ENCODE measurements at regions not wholly inside any gene's neighbourhood (a gene's known extent, or its start where the extent isn't known, plus 50 kb on each side); places are given as distances from the start of the nearest gene placed in this dataset.

DNA sequence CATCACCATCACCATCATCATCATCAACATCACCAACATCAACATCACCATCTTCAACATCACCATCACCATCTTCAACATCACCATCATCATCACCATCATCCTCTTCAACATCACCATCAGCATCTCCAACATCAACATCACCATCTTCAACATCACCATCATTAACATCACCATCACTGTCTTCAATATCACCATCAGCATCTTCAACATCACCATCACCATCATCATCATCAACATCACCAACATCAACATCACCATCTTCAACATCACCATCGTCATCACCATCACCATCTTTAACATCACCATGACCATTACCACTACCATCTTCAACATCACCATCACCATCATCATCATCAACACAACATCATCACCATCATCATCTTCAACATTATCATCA, 267.2 kb downstream of the SP3 start:
- H2BK12ac ChIP-seq (ENCODE audit: low read depth, low read length): no peak overlapping the region
- H3K18ac ChIP-seq (ENCODE audit: extremely low read depth, low read length): no peak overlapping the region
- no peak overlapping the region for H3K9ac ChIP-seq (replicated peaks in 1 of 4; ENCODE audit: extremely low read depth in 1 of 4, low read depth in 3 of 4, low read length in 3 of 4)
- ChIA-PET CTCF (ENCODE audit: partially characterized antibody) (no interaction called here), POLR2A (ENCODE audit: partially characterized antibody) (no interaction called here)
- no peak overlapping the region for H2BK120ac ChIP-seq (replicated peaks; ENCODE audit: low read depth, low read length)
- no peak overlapping the region for H3K14ac ChIP-seq (ENCODE audit: insufficient read length)
- peaks cover 8% of the 10 kb centered on the region for H3K23me2 ChIP-seq (ENCODE audit: low read depth, low read length)
- peak overlapping the region; percentile 95; the same call in 1 of the 2 replicates for H2AK5ac ChIP-seq (ENCODE audit: low read depth, low read length)
- no peaks in the 10 kb centered on the region for H3K79me1 ChIP-seq (ENCODE audit: low read depth, low read length)
- H2BK15ac ChIP-seq (ENCODE audit: low read length): no peak overlapping the region
- H3K4me1 ChIP-seq (replicated peaks in 1 of 4; ENCODE audit: control insufficient read depth in 3 of 4, insufficient read depth in 4 of 4, low read length in 3 of 4): no peaks in the 10 kb centered on the region
- H3K27me3 ChIP-seq (replicated peaks in 1 of 4; ENCODE audit: control insufficient read depth in 3 of 4, extremely low read depth in 1 of 4, insufficient read depth in 3 of 4, low read length in 3 of 4): no peaks in the 10 kb centered on the region
- no peak overlapping the region for H2AFZ ChIP-seq (ENCODE audit: low read length)
- peaks cover 0 to 9% (median 2%) of the 10 kb centered on the region in 4 experiments; a peak in 4 of 8 replicates for H3K36me3 ChIP-seq (ENCODE audit: control insufficient read depth in 2 of 4, insufficient read depth in 4 of 4, low read length in 3 of 4)
- H2BK5ac ChIP-seq (ENCODE audit: low read depth, low read length): no peak overlapping the region
- H4K20me1 ChIP-seq (replicated peaks in 1 of 2; ENCODE audit: control insufficient read depth in 1 of 2, insufficient read depth in 2 of 2, low read length in 2 of 2): peaks cover 0 to 6% of the 10 kb centered on the region in 2 experiments
- no peak overlapping the region for H4K91ac ChIP-seq (replicated peaks; ENCODE audit: insufficient read length, low read length)
- no peak for FAIRE-seq
- H3K4me2 ChIP-seq (ENCODE audit: insufficient read depth in 1 of 2, low read depth in 2 of 2, low read length in 2 of 2): no peak overlapping the region
- H2BK20ac ChIP-seq (ENCODE audit: low read length): no peak overlapping the region
- 95 to 100% methylated on average over 1 of the region's 1 CpG for WGBS, 2 experiments (ENCODE audit: extremely low coverage in 1 of 2, insufficient coverage in 1 of 2, insufficient read length in 1 of 2, insufficient replicate concordance in 2 of 2, low coverage in 1 of 2, low lambda C conversion rate in 2 of 2, missing lambda C conversion rate in 1 of 2)
- no peak overlapping the region for H4K8ac ChIP-seq (ENCODE audit: extremely low read depth, insufficient read depth, low read length)
- H3K4me3 ChIP-seq (ENCODE audit: extremely low read depth in 1 of 4, insufficient read depth in 2 of 4, low read depth in 3 of 4, low read length in 4 of 4): no peak overlapping the region
- H3K9me3 ChIP-seq (ENCODE audit: insufficient read depth in 2 of 2, low read depth in 1 of 2, low read length in 1 of 2): peaks cover 4 to 5% of the 10 kb centered on the region in 2 experiments; a peak in 2 of 4 replicates
- H4K5ac ChIP-seq (ENCODE audit: insufficient read length, low read depth, low read length): no peak overlapping the region
- no peaks in the 10 kb centered on the region; a peak in 1 of 4 replicates for H3K79me2 ChIP-seq (ENCODE audit: control insufficient read depth in 1 of 2, insufficient read depth in 2 of 2, low read length in 2 of 2)
- no peak overlapping the region for H3K27ac ChIP-seq (ENCODE audit: low read depth, low read length)
- no peak for DNase-seq (ENCODE audit: low read depth in 1 of 2, low spot score in 2 of 2)
- no peak overlapping the region for H3K4ac ChIP-seq (replicated peaks; ENCODE audit: insufficient read length, low read depth, low read length)
- H3K56ac ChIP-seq (replicated peaks; ENCODE audit: insufficient read length, low read depth, low read length): peak overlapping the region; percentile 90
- H3K23ac ChIP-seq (ENCODE audit: insufficient read length): no peak overlapping the region
- TF ChIP-seq RXRA (IDR thresholded peaks at IDR 0.05; ENCODE audit: insufficient read depth, low read depth, low read length) (no peak), POU5F1 (IDR thresholded peaks at IDR 0.05; ENCODE audit: low read depth, low read length) (no peak), RNF2 (IDR thresholded peaks at IDR 0.05; ENCODE audit: borderline replicate concordance, low read depth, low read length, missing control alignments, poor library complexity, severe bottlenecking) (no peak), KDM5A (IDR thresholded peaks at IDR 0.05; ENCODE audit: low read length) (no peak), BACH1 (IDR thresholded peaks at IDR 0.05; ENCODE audit: low read length) (no peak), RFX5 (IDR thresholded peaks at IDR 0.05; ENCODE audit: borderline replicate concordance, low read depth, low read length) (no peak), SIX5 (IDR thresholded peaks at IDR 0.05; ENCODE audit: low read depth, low read length) (no peak), USF2 (IDR thresholded peaks at IDR 0.05; ENCODE audit: low read length) (no peak), CREB1 (IDR thresholded peaks at IDR 0.05) (no peak), SAP30 (IDR thresholded peaks at IDR 0.05; ENCODE audit: insufficient read depth, insufficient replicate concordance, low read length) (no peak), TCF12 (IDR thresholded peaks at IDR 0.05; ENCODE audit: low read depth, low read length) (no peak), SRF (IDR thresholded peaks at IDR 0.05; ENCODE audit: low read depth, low read length) (no peak), CBX8 (IDR thresholded peaks at IDR 0.05; ENCODE audit: borderline replicate concordance, low read depth, low read length) (no peak), KDM1A (IDR thresholded peaks at IDR 0.05; ENCODE audit: borderline replicate concordance, low read length) (no peak)
